HG03280 (cell line): ENCODE measurements at regions not wholly inside any gene's neighbourhood (a gene's known extent, or its start where the extent isn't known, plus 50 kb on each side); places are given as distances from the start of the nearest gene placed in this dataset.

ENCODE experiments used
- ATAC-seq: cut with Tn5 transposase; IDR thresholded peaks from one replicate; pipeline ENCODE4 v1.9.1; 2021; ENCODE audit warnings: mild to moderate bottlenecking, moderate library complexity; ENCODE audit not compliant: unreplicated experiment

- no peak for ATAC-seq
Measured at GRCh38 chr6:87815449-87815848, 113.4 kb upstream of the AKIRIN2 start.

- no peak for ATAC-seq
Measured at GRCh38 chr6:87808005-87808757, 106.1 kb upstream of the AKIRIN2 start.

GRCh38 chr6:87807475-87807874 lies 105.4 kb upstream of the AKIRIN2 start:
- ATAC-seq = peak; percentile 80

- no peak for ATAC-seq
Measured at GRCh38 chr6:87806635-87807034, 104.6 kb upstream of the AKIRIN2 start.

GRCh38 chr6:87806099-87806498 lies 104.1 kb upstream of the AKIRIN2 start:
- ATAC-seq = no peak

- ATAC-seq = no peak
Measured at GRCh38 chr6:87803791-87804190, 101.8 kb upstream of the AKIRIN2 start.

- ATAC-seq = no peak
Measured at GRCh38 chr6:87799651-87800050, 97.6 kb upstream of the AKIRIN2 start.

- no peak for ATAC-seq
Measured at GRCh38 chr6:87798393-87799278, 96.6 kb upstream of the AKIRIN2 start.

GRCh38 chr6:87794922-87795885 lies 93.2 kb upstream of the AKIRIN2 start:
- ATAC-seq = no peak

- ATAC-seq = no peak
Measured at GRCh38 chr6:87793315-87793714, 91.3 kb upstream of the AKIRIN2 start.

- no peak for ATAC-seq
Measured at GRCh38 chr6:87791982-87792381, 89.9 kb upstream of the AKIRIN2 start.

- ATAC-seq = no peak
Measured at GRCh38 chr6:87791485-87791884, 89.5 kb upstream of the AKIRIN2 start.

GRCh38 chr6:87791029-87791428 lies 89.0 kb upstream of the AKIRIN2 start:
- no peak for ATAC-seq

GRCh38 chr6:87789900-87790290 lies 87.9 kb upstream of the AKIRIN2 start:
- no peak for ATAC-seq

- no peak for ATAC-seq
Measured at GRCh38 chr6:87789198-87789899, 87.3 kb upstream of the AKIRIN2 start.

- no peak for ATAC-seq
Measured at GRCh38 chr6:87788141-87788540, 86.1 kb upstream of the AKIRIN2 start.

- ATAC-seq = no peak
Measured at GRCh38 chr6:87785229-87785862, 83.3 kb upstream of the AKIRIN2 start.

GRCh38 chr6:87784690-87785089 lies 82.7 kb upstream of the AKIRIN2 start:
- no peak for ATAC-seq

- no peak for ATAC-seq
Measured at GRCh38 chr6:87784051-87784450, 82.0 kb upstream of the AKIRIN2 start.

- ATAC-seq = no peak
Measured at GRCh38 chr6:87779542-87779941, 77.5 kb upstream of the AKIRIN2 start.
